SKM-1 (cell line): ENCODE measurements at regions not wholly inside any gene's neighbourhood (a gene's known extent, or its start where the extent isn't known, plus 50 kb on each side); places are given as distances from the start of the nearest gene placed in this dataset.
"Not testable (repeated sequence)": the region's sequence is repeated elsewhere in the genome, so short reads cannot be mapped to it uniquely, and the experiment has no call there.

Source experiments
- DNase-seq: peaks from one replicate; lab custom pipeline; 2025; ENCODE audit not compliant: unreplicated experiment; lab: John Stamatoyannopoulos, UW

DNA sequence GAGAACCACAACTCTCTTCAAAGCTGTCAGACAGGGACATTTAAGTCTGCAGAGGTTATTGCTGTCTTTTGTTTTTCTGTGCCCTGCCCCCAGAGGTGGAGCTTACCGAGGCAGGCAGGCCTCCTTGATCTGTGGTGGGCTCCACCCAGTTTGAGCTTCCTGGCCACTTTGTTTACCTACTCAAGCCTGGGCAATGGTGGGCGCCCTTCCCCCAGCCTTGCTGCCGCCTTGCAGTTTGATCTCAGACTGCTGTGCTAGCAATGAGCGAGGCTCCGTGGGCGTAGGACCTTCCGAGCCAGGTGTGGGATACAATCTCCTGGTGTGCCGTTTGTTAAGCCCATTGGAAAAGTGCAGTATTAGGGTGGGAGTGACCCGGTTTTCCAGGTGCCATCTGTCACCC lies 822.1 kb downstream of the KCNMA1 start:
- not testable (repeated sequence) for DNase-seq

DNA sequence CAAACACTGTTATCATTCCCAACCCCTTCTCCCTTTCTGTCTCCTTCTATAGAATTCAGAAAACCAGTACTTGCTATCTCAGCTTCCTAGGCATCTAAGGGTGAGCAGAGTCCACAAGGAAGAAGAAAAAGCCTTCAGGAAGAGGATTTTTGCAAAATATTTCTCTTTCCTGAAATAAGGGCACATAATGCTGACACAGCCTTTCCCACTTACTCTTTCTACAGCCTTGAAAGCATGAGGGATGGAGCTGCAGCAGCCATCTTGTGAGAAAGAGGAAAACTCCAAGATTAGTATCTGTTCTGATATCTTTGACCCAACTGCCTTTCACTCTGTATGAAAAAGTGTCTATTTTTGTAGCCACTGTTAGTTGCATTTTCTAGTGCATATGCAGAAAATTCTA lies 826.2 kb downstream of the KCNMA1 start:
- no peak for DNase-seq

DNA sequence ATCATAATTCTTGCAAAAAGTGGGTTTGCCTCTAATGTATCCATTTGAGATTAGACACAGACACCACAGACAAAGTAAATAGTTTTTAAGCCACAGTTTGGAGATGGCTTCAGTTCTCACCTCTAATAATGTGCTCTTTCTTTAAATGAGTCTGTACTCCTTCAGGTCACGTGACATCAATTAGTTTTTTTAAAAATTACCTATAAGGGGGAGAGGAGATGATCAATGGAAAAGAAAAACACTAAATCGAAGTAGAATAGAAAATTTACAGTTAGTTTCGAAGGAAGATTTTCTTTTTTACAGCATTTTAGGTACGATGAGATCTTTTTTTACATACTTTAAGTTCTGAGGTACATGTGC lies 849.2 kb downstream of the KCNMA1 start:
- no peak for DNase-seq

DNA sequence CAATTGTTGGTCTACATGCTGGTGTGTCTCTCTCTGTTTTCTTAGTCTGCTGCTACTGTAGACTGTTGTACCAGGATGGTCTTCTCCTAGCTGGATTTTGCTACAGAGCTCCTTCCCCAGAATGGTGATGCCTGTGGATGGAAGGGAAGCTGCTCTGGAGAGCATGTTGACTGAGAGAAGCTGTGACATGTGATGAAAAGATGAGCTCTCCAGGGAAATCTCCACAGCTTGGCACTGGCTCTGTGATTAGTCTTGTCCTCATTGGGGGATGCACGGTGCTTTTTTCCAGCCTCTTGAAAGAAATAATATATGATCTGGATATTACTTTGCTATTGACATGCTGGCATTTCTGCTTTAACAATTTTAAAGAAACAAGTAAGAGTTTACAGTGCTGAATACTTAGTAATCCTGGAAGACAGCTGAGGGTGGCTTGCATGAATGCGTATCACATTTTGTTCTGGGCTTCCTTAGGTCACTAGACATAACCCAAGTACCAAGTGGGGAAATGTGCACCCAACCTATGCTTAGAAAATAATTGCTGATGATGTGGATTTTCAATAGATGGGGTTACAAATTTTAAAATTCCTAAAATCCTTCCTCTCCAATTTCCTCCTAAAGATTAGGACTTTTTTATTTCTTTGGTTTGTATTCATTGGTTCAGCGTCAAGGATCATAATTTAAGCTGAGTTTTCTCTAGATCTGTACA lies 849.7 kb downstream of the KCNMA1 start:
- no peak for DNase-seq

DNA sequence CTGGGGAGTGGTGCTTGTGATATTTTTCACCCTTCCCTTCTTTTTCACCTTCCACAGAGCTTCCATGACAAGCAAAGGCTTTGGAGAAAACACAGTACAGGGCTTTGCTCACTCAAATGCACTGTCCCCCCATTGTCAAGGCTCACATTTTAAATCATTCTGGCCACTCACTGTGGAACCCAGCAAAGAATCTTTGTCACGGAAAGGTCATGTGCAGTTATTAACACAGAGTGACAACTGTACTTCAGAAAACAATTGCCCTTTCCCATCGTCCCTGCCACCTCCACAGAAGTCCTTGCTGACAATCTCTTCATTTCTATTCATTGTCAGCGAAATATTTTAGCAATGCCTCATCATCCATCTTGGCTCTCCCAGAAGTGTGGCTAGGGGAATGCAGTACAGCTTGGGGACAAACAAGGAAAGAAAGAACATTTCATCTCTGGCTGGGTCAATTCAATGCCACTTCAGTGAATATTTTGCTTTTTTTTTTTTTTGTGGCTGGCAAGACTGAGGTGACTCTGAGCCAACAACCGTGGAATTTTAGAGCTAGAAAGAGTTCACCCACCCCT lies 851.0 kb downstream of the KCNMA1 start:
- DNase-seq, result no peak

DNA sequence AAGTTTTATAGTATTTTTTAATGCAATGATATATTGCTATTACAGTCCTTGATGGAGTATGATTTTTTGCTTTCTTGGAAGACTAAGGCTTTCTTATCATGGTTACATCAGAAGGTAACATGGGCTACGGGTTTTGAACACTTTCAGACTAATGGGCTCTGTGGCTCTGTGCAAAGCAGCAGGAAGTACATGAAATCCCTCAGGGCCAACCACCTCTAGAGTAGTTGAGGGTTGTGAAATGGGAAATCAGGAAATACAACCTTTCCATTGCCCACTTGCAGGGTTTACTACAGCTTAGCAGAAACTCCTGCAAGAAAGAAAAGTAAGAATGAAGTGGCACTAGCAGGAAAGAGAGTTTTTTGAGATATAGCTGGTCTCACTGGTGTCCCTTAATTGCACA lies 853.5 kb downstream of the KCNMA1 start:
- peak; percentile 47 for DNase-seq

DNA sequence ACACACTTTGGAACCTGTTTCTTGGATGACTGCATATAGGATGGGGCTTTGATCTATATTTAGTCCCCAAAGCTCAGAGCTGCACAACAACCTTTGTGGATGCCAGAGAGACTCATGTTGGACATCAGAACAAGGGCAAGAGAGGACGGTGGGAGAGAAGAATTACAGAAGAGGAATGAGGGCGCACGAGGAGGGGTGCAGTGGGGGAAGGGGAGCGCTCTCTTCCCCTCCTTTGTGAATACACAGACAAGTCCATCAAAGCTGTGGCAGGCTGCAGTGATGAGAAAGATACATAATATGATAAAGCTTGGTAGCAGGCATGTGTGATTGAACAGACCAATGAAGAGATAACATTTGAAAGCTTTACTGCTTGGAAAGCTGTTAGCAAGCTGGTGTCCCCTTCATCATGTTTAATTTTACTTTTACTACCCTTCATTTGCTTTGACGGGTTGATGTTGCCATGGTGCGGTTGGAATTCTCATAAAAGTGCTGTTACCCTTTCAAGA lies 857.8 kb downstream of the KCNMA1 start:
- no peak for DNase-seq

DNA sequence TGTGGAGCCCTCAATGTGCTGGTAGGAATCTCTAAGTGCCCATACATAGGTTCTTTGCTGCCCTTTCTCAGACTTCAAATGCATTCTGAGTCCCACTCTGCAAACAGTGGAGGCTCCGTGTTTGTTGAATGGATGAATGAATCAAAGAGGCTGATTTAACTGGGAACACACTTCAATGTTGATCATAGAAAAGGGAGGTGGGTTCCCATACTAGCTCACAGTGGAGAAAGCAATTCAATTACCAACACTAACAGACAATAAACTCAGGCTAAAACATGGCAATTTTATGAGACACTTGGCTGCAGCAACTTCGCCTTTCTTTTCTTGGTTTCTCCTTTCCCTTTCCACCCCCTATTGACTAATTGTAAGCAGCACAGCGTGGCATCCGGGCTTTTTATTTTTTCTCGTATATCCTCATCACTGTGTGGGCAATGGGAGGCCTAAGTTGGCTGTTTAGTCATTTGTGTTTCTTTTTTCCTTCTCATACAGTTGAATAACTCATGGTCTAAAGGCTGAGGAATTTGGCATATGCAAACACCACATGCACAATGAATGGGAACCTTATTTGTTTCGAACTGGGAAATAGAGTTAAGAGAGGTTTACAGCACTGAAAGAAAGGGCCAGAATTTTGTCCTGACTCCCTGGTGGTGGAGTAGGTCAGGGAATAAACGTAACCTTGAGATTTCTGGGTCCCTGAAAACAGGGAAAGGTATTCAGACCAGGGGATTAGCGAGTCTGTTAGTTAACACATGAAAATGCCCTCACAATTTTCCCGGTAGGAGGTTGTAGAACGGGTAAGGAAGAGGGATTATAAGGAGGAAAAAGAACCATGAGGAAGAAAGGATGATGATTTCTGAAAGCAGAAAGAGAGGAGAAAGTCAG lies 858.5 kb downstream of the KCNMA1 start:
- no peak for DNase-seq

DNA sequence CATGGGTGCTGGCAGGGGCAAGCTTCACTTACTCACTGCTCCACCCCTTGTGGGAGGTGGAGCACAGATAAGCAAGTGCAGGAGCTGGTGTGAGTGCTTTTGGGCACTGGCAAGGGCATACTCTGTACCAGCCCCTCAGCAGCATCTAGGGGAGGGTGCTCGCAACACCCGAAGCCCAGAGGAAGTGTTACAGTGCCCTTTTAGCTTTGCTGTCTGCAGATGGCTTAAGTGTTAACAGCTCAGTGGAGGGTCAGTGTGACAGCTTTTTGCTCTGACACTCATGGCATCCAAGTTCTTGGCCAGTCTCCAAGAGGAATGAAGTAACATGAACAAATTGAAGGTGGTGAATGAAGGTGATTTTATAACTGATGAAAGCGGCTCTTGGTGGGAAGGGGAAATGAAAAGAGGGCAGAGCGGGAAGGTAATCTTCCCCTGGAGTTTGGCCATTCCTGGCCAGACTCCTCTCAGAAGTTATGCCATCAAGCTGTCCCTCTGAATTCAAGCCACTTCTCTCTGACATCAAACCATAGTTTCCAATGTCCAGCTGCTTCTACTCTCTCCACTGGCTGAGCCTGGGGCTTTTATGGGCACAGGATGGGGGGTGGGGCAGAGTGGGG lies 862.5 kb downstream of the KCNMA1 start:
- DNase-seq, result no peak

DNA sequence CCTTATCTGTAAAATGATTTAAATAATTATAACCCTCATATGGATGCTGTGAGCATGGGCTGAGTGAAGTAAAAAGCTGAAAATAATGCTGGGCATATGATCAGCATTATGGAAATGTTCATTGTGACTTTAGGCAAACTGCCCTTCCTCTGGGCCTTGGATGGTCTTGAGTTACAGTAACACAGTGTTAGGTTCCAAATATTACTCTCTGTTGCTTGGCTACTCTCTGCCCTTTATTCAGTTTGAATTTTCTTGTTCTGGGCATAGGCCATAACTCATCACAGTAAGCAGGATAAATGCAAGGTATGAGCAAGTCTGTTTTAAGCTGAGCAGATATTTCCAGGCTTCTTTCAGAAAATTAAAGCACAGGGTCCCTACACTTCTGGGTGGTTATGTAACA lies 868.0 kb downstream of the KCNMA1 start:
- no peak for DNase-seq

DNA sequence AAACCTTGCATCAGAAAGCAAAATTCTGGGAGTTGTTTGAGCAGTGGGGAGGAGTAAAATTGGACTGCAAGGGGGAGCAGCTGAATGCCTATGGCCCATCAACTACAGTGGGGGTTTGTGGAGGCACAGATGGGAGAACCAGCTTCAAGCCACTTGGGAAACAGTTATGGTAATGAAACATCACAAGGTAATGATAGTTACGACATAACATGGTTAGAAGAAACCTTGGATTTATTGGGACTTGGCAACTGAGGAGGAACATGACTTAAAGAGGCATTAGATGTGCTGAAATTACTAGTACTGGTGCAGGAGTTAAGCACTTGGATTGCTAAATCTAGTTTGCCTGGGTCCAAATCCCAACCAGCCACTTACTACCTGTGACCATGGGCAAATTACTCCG lies 868.4 kb downstream of the KCNMA1 start:
- no peak for DNase-seq

DNA sequence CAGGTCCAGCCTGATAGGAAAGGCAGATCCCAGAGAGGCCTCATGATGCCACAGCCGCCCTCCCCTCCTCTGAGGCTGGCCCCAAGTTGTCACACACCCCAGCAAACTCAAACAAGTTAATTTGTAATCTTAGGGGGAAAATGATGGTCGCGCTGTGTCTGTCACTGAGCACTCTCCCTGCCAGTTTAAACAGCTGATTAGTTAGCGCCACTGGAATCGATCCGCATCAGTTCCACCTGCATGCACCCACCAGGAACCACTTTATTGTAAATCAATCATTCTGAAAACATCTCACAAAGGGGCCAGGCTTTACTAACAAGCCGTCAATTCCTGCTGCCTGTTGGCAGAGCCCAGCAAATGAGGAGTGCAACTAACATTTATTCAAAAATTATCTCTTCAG lies 870.9 kb downstream of the KCNMA1 start:
- no peak for DNase-seq

DNA sequence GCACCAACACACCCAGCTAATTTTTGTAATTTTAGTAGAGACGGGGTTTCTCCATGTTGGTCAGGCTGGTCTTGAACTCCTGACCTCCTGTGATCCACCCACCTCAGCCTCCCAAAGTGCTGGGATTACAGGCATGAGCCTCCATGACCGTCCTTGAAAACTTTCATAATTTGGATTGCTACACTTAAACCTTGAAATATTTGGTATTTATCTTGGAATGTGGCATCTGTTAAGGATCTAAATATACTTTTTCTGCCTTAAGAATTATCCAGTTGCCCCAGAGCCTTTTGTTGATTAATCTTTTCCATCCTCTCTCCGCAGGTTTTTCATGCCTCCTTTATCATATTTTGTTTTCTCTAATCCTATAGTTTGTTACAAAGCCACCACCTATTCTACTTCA lies 872.7 kb downstream of the KCNMA1 start:
- DNase-seq, result not testable (repeated sequence)

DNA sequence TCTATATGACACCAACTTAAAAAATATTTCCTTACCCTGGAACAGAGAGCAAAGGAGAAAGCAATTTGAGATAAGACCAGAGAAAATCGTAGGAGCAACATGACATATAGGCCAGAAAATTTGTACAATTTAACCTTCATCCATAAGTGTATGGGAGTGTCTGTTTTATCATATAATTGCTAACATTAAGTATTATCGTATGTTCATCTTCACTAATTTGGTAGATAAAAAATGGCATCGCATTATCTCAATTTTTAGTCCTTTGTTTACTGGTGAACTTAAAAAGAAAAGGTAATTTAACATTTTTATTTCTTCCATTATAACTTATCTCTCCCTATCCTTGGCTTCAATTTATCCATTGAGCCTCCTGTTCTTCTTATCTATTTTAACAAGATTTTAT lies 873.4 kb downstream of the KCNMA1 start:
- no peak for DNase-seq

DNA sequence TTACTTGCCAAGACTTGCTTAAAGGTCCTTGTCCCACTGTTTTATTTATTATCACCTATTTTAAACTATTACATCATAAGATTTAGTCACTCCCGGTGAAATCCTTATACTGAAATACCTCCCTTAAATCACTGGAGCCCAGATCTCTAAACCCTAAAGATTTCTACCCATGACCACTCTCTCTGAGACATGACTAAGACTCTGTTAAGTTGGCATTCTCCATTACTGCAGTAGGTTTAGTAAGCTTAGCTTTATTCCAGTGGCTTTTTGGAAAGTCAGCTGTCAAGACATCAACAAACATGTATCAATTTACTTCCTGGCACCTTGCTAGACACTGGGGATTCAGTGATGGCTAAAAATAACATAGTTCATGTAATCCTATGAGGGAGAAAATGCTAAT lies 874.2 kb downstream of the KCNMA1 start:
- DNase-seq, result no peak

DNA sequence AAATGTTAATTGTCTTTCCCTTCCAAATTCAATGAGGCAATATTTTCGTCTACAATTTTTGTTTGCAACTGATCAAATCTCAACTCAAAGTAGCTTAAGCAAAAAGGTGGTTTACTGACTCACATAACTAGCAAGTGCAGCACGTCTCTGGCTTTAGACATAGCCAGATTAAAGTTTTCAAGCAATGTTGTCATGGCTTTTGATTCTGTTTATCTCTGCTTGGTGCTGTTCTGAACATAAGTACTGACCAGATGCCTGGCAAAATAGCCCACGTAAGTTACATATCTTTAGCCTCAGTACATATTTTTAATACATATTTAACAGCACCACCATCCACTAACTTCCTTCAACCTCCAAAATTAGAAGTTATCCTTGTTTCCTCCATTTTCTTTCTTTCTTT lies 877.9 kb downstream of the KCNMA1 start:
- no peak for DNase-seq

DNA sequence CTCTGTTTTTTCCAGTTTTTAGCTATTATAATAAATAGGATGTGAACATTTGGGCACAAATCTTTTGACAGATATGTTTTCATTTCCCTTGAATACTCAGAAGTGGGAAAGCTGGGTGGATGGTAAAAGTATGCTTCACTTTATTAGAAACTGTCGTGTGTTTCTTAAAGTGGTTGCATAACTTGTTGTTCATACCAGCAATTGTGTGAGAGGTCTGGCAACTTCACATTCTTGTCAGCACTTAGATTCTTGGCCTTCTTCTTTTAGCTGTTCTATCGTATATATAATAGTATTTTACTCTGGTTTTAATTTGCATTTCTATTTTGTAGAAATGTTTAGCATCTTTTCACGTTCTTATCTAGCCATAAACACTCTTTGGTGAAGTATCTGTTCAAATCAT lies 894.4 kb downstream of the KCNMA1 start:
- DNase-seq, result no peak

DNA sequence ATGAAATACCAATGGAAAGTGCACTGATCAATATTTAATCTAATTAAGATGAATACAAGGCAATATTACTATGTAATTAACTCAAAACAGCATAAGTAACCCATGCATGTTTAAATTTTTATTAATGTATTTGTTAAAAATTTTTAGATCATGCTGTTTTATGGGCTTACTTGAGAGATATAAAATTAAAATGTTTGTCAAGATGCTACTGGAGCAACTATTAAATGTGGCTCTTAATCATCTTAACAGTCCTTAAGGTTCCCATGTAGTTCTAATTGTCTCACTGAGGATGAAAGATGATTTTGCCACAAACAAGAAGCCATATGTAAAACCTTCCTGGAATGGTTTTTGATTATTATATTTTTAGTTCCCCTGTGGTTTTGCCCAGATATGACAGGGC lies 897.1 kb downstream of the KCNMA1 start:
- DNase-seq, result no peak

DNA sequence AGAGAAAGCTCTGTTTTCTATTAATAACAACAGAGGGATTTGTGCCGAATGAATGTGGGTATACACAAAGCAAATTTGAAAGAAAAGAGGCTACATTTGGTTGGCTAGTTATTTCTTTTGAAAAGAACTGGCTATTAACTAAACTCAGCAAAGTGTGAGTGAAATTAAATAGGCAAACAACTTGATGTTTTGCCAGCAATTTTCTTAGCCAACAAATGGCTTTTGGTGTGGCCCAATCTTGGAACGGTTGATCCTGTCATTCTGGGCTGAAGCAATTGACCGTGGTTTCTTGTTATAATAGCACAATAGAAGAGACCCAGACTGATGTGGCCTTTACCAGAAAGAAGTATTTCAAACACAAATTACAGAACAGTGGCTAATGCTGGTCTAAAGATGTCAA lies 898.6 kb downstream of the KCNMA1 start:
- no peak for DNase-seq

DNA sequence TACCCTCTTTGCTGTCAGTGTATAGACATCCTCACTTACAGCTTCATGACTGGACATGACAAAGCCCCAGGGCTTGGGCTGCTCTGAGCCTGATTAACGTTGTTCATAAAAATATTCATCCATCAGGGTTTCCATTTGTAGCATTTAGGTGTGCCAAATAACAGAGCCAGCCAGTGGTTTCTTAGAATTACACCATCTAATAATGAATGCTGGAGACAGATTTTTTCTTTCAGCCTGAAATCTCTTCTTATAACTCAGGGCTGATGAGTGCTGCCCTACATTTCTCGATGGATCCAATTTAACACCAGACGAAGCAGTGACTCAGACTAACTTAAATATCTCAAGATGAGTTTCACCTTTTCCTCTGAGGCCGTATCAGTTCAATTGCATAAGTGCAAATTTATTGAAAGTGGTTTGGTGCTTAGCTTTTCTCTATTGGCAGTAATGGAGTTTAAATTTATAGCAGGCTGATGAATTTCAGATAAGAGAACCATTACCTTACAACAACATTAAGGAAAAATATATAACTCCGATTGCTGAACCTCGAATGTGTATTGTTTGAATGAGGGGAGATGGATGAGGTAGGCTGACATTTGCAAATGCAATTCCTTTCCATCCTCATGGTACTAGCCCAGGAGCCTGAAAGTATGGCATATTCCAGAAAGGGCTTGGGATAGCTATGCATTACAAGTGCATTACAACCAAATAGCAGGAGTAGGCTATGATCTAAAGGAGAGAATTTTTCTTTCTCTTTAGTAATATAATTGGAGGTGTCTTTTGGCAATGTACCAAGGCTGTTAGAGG lies 900.6 kb downstream of the KCNMA1 start:
- no peak for DNase-seq

DNA sequence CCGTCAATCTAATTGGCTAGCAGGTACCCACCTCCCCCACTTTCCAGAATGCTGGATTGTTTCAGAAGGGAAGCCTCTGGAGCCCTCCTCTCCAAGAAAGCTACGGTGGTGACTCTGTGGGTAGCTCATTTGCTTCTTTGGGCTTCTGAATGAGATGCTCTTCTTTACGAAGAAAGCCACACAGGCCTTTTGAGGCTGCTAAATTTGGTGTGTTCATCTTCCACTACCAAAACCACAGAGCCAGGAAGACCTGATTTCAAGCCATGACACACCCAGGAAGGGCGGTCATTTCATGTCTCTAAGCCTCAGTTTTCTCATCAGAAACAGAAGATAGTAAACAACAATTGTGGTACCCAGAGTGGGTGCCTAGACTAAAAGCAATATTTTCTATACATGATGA lies 901.2 kb downstream of the KCNMA1 start:
- no peak for DNase-seq
